ENCODE measurements at regions not wholly inside any gene's neighbourhood (a gene's known extent, or its start where the extent isn't known, plus 50 kb on each side); places are given as distances from the start of the nearest gene placed in this dataset.

DNA sequence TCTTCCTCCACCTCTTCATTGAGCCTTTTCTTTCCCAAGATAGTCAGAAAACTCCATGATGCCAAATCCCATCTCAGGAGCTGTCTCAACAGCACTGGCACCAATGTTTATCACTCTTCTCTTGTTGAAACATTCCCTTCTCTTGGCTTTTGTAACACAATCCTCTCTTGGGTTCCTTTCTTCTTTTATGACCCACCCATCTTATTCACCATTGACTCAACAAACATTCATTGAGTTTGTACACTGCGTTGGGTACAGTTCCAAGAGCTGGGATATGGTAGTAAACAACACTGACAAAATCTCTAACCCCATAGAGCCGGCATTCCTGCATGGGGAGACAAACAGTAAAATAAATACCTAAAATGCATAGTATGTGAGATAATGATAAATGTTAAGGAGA is 577.5 kb downstream of the INHBA start:
- TF ChIP-seq EP300 (IDR thresholded peaks at IDR 0.05): no peak
- no peak for TF ChIP-seq POLR2AphosphoS5 (IDR thresholded peaks at IDR 0.05)
- TF ChIP-seq, protein P1, sequence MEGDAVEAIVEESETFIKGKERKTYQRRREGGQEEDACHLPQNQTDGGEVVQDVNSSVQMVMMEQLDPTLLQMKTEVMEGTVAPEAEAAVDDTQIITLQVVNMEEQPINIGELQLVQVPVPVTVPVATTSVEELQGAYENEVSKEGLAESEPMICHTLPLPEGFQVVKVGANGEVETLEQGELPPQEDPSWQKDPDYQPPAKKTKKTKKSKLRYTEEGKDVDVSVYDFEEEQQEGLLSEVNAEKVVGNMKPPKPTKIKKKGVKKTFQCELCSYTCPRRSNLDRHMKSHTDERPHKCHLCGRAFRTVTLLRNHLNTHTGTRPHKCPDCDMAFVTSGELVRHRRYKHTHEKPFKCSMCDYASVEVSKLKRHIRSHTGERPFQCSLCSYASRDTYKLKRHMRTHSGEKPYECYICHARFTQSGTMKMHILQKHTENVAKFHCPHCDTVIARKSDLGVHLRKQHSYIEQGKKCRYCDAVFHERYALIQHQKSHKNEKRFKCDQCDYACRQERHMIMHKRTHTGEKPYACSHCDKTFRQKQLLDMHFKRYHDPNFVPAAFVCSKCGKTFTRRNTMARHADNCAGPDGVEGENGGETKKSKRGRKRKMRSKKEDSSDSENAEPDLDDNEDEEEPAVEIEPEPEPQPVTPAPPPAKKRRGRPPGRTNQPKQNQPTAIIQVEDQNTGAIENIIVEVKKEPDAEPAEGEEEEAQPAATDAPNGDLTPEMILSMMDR (IDR thresholded peaks at IDR 0.05): no peak
- no peak for TF ChIP-seq POLR2A (IDR thresholded peaks at IDR 0.05; ENCODE audit: low read depth)
- 97% methylated on average over 2 of the region's 2 CpGs for WGBS
- Histone ChIP-seq H3K4me3 (no peak overlapping the region), H3K27ac (replicated peaks in 1 of 4) (no peak overlapping the region), H3K9me3 (no peaks in the 10 kb centered on the region), H3K4me1 (no peaks in the 10 kb centered on the region), H3K27me3 (no peaks in the 10 kb centered on the region), H3K36me3 (no peaks in the 10 kb centered on the region)
- intact Hi-C loops (cut with DNase I): no loop called here
- DNase-seq (ENCODE audit: extremely low spot score): no peak

DNA sequence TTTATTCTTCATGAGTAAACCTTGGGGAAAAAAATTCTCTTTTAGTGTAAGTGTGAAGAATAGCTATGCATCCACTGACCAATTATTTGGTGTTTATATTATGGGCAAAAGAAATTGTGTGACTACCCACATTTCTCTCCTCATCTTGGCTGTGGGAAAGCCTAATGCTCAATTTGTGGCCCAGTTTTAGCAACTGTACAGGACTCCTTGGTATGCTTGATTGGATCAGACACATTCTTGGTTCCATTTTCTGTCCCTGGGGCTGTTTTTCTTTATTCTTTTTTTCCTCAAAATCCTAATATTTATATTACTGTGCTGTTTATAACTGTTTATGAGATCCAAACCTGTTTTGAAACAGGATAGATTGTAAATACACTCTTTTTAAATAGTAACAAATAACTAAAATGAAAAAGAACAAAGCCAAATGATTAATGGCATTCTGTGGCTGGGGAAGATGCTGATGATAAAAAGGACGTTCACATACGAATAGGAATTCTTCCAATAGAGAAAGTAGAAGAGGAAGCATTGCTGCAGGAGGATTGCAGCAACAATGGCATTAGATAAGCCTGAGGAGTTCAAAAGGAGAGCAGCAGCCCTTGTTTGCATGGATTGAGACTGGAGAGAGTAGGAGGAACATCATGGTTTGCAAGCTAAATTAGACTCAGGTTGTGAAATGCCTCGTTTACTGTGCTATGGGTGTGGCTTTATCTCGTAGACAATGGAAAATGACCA is 580.5 kb downstream of the INHBA start:
- Histone ChIP-seq H3K4me1 (no peaks in the 10 kb centered on the region), H3K9me3 (no peaks in the 10 kb centered on the region), H3K4me3 (no peak overlapping the region), H3K36me3 (no peaks in the 10 kb centered on the region), H3K27me3 (no peaks in the 10 kb centered on the region), H3K27ac (replicated peaks in 1 of 4) (no peak overlapping the region)
- WGBS: 43% methylated on average over 4 of the region's 4 CpGs
- intact Hi-C loops (cut with DNase I): no loop called here
- no peak for DNase-seq (ENCODE audit: extremely low spot score)
- TF ChIP-seq, protein P1 (IDR thresholded peaks at IDR 0.05): no peak
- no peak for TF ChIP-seq POLR2A (IDR thresholded peaks at IDR 0.05; ENCODE audit: low read depth)
- no peak for TF ChIP-seq POLR2AphosphoS5 (IDR thresholded peaks at IDR 0.05)
- TF ChIP-seq EP300 (IDR thresholded peaks at IDR 0.05): no peak

DNA sequence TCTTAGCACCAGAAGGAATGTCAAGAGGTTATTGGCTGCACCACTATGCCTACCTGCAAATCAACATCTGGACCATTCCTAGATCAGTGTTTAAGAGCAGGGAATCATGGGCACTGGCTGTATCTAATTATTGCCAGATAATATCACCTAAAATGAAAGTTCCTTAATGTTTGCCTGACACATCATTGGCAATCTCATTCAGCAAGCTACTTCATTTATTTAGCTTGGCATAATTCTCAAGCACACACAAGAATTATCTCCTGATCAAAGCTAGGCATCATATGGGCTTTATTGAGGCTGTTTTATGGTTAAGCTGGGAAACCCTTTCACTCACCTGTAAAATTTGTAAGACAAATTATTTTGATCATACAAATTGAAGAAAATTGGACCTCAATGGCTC is 581.7 kb downstream of the INHBA start:
- Histone ChIP-seq H3K4me3 (no peak overlapping the region), H3K27me3 (no peaks in the 10 kb centered on the region), H3K27ac (replicated peaks in 1 of 4) (no peak overlapping the region), H3K4me1 (no peaks in the 10 kb centered on the region), H3K36me3 (no peaks in the 10 kb centered on the region), H3K9me3 (no peaks in the 10 kb centered on the region)
- no peak for DNase-seq (ENCODE audit: extremely low spot score)
- TF ChIP-seq POLR2AphosphoS5 (IDR thresholded peaks at IDR 0.05): no peak
- no peak for TF ChIP-seq EP300 (IDR thresholded peaks at IDR 0.05)
- TF ChIP-seq POLR2A (IDR thresholded peaks at IDR 0.05; ENCODE audit: low read depth): no peak
- TF ChIP-seq, protein P1 (IDR thresholded peaks at IDR 0.05): no peak
- intact Hi-C loops (cut with DNase I): no loop called here

DNA sequence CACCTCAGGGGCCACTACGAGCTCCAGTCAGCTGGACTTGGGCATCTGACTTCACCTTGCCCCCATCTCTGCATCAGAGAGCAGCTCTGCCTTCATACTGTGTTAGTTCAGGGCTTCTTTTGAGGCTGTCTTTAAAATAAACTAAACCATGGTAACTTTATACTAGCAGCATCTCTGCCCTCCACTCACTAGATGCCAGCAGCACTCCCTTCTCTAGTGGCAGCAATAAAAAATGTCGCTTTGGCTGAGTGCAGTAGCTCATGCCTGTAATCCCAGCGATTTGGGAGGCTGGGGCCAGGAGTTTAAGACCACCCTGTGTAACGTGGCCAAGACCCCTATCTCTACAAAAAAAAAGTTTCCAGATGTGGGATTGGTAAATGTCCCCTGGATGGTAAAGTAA is 584.4 kb downstream of the INHBA start:
- WGBS: 64% methylated on average over 4 of the region's 4 CpGs
- peaks cover 0 to 5% (median 0%) of the 10 kb centered on the region in 4 donors for H3K4me1 ChIP-seq
- no peaks in the 10 kb centered on the region for H3K36me3 ChIP-seq
- no peaks in the 10 kb centered on the region for H3K9me3 ChIP-seq
- no peak for TF ChIP-seq POLR2A (IDR thresholded peaks at IDR 0.05; ENCODE audit: low read depth)
- TF ChIP-seq, protein P1 (IDR thresholded peaks at IDR 0.05): no peak
- no peak for TF ChIP-seq POLR2AphosphoS5 (IDR thresholded peaks at IDR 0.05)
- no peak for TF ChIP-seq EP300 (IDR thresholded peaks at IDR 0.05)
- no peak overlapping the region for H3K4me3 ChIP-seq
- H3K27ac ChIP-seq (replicated peaks in 1 of 4): no peak overlapping the region
- no peak for DNase-seq (ENCODE audit: extremely low spot score)
- intact Hi-C loops (cut with DNase I): no loop called here
- no peaks in the 10 kb centered on the region for H3K27me3 ChIP-seq

DNA sequence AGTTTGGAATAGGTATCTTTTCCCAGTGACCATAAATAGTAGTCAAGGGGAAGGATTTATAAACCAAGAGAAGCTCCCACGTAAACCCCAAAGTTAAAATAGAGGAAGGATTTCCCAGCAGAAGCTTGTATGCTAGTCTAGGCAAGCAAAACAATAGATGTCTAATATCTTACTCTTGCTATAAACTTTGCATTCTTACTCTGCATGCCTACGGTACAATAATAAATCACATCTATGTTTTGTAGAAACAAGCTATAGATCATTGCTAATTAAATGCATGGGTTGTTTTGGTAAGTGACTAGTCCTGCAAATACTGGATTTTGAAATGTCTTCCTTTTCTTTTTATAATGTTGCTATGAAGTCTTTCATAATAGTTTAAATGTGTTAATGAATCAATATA is 585.5 kb downstream of the INHBA start:
- DNase-seq (ENCODE audit: extremely low spot score): no peak
- TF ChIP-seq EP300 (IDR thresholded peaks at IDR 0.05) (no peak), POLR2AphosphoS5 (IDR thresholded peaks at IDR 0.05) (no peak), POLR2A (IDR thresholded peaks at IDR 0.05; ENCODE audit: low read depth) (no peak)
- TF ChIP-seq, protein P1 (IDR thresholded peaks at IDR 0.05): no peak
- intact Hi-C loops (cut with DNase I): no loop called here
- Histone ChIP-seq H3K9me3 (no peaks in the 10 kb centered on the region), H3K36me3 (no peaks in the 10 kb centered on the region), H3K27me3 (no peaks in the 10 kb centered on the region), H3K4me3 (no peak overlapping the region), H3K27ac (replicated peaks in 1 of 4) (no peak overlapping the region), H3K4me1 (peaks cover 0 to 5% (median 0%) of the 10 kb centered on the region in 4 donors)
- WGBS: 81% methylated on average over 2 of the region's 2 CpGs
